Epithelial cell of esophagus (primary cell): ENCODE measurements at regions not wholly inside any gene's neighbourhood (a gene's known extent, or its start where the extent isn't known, plus 50 kb on each side); places are given as distances from the start of the nearest gene placed in this dataset.
A peak's percentile ranks its signal among the peaks of the same experiment; 100 is the strongest.

Experiments used
- DNase-seq: peaks from one replicate; pipeline ENCODE4 v3.0.0; 2010; ENCODE audit warnings: low read depth
- H3K4me3 ChIP-seq: 2 replicates; pipeline ENCODE4 v1.5.1; 2011; ENCODE audit warnings: mild to moderate bottlenecking, low read length, control low read depth
- TF ChIP-seq, protein P1 (sequence below): IDR thresholded peaks from 2 replicates; pipeline ENCODE4 v1.5.1; 2011; ENCODE audit warnings: low read depth, mild to moderate bottlenecking, low read length, control low read depth, inconsistent platforms; ENCODE audit not compliant: insufficient read depth; ENCODE audit errors: missing control alignments

DNA sequence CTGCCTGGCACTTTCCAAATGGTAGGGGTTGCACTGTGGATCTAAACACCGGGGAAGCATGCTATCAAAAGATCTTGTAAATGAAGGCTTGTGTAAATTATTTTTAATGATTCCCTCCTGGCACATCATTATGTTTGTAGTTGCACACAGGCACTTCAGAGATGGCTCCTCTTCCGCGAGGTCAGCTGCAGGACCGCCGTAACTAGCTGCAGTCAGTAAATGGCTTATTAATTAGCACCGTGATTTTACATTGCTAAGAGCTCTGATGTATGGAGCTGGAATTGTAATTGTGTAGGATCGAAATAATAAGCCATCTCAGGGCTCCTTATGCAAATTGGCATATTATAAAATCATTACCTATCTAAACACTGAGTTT is 397.6 kb upstream of the IRX1 start:
- TF ChIP-seq, protein P1, sequence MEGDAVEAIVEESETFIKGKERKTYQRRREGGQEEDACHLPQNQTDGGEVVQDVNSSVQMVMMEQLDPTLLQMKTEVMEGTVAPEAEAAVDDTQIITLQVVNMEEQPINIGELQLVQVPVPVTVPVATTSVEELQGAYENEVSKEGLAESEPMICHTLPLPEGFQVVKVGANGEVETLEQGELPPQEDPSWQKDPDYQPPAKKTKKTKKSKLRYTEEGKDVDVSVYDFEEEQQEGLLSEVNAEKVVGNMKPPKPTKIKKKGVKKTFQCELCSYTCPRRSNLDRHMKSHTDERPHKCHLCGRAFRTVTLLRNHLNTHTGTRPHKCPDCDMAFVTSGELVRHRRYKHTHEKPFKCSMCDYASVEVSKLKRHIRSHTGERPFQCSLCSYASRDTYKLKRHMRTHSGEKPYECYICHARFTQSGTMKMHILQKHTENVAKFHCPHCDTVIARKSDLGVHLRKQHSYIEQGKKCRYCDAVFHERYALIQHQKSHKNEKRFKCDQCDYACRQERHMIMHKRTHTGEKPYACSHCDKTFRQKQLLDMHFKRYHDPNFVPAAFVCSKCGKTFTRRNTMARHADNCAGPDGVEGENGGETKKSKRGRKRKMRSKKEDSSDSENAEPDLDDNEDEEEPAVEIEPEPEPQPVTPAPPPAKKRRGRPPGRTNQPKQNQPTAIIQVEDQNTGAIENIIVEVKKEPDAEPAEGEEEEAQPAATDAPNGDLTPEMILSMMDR, result no peak
- no peak for DNase-seq

DNA sequence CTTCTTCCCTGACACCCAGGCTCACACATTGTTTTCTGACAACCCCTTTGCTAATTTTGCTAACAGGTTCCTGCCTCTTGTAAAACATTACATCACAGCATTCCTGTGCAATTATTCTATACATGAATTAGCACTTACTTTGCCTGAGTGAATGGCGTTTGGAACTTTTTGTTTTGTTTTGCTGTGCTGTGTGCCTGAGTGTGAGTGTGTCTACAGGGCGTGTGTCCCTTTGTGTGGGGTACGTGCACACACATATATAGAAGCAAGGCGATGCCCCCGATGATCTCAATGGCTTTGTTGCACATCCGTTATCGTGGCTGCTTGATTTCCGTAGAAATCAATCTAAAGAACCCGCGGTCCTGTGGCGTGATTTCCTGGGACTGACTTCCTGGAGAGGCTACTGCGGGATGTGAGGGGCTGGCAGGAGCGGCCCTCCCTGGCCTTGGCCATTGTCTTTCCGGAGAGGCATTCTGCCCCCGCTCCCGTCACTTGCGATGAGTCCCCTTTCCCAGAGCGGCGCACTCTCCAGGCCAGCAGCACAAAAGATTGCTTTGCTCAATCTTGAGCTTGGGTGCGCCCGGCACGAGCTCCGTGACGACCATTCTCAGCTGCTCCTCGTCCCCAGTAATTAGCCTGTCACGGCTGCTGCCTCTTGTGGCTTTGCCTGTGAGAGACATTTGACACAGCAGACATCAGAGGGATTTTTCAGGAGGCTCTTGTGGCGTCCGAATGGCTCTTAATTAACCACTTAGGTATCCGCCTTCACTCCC is 398.1 kb upstream of the IRX1 start:
- peak overlapping the region; percentile 5 for H3K4me3 ChIP-seq
- TF ChIP-seq, protein P1, result no peak
- no peak for DNase-seq

More for the DNA sequence above, 397.6 kb upstream of the IRX1 start:
- no peak overlapping the region for H3K4me3 ChIP-seq

DNA sequence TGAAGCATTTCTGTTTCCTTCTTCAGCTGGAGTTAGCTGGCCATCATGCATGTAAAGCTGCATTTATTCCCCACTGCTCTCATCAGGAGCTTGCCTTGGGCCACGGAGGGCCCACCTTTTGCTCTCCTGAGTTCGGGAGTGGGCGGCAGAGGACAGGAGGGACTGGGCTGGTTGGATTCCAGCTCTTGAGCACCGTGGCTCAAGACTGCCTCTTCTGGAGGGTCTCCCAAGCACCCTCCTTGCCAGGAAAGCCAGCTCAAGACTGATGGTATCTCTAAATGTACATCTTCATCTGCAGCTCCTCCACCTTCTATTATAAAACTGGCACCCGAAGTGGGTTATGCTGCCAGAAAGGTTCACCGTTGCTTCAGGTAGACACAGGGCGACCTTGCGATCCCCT is 399.6 kb upstream of the IRX1 start:
- TF ChIP-seq, protein P1, result no peak
- no peak for DNase-seq
- H3K4me3 ChIP-seq, result no peak overlapping the region

DNA sequence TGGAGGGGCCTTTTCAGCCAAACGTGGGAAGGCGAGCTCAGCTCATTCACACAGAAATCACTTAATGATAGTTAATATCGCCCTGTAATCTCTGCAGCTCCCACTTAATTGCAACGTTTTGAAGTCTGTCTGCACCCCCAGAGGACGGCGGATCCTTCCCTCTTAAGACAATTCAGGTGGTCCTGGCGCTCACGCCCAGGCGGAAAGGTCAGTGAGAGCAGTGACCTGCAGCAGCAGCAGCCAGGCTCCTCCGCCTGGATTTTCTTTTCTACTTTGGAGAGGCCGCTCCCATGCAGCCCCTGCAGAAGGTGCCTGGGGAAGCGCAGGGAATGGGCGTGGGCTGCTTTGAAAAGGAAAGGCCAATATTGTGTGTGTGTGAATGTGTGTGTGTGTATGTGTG is 400.9 kb upstream of the IRX1 start:
- no peak for DNase-seq
- no peak overlapping the region for H3K4me3 ChIP-seq
- TF ChIP-seq, protein P1, result no peak

DNA sequence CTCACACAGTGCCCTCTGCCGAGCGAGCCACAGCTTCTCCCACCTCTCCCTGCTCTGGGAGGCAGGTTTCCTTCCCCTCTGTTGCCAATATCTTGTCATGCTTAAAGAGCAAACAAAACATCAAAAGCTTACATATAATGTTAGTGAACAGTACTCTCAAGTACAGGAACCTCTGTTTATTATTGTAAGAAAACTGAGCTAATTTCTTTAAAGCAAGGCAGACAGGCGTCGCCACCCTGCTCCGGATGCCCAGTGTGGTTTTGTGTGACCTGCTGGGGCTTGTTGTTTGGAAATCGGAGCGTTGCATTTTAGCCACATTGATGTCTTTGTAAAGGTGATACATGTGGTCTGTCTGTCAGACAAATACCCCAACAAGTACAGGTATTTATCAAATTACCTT is 401.4 kb upstream of the IRX1 start:
- DNase-seq, result no peak
- no peak overlapping the region for H3K4me3 ChIP-seq
- TF ChIP-seq, protein P1, result no peak

DNA sequence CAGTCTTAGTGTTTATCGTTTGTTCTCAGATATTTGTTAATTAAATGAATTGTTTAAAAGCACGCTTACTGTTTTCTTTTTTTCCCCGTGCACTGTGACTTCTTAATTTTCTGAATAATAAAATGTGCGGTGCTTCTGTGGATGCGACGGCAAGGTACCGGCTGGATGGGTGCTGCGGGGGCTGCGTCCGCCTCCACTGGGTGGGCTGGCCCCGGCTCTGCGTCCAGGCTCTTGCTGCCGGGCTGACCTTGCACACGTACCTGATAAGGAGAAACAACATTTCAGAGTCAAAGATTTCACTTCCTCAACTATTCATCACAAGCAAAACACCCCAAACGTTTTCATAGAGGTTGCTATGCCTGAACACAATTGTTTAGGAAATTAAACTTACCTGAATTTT is 404.0 kb upstream of the IRX1 start:
- TF ChIP-seq, protein P1, result no peak
- DNase-seq, result no peak
- H3K4me3 ChIP-seq, result no peak overlapping the region

DNA sequence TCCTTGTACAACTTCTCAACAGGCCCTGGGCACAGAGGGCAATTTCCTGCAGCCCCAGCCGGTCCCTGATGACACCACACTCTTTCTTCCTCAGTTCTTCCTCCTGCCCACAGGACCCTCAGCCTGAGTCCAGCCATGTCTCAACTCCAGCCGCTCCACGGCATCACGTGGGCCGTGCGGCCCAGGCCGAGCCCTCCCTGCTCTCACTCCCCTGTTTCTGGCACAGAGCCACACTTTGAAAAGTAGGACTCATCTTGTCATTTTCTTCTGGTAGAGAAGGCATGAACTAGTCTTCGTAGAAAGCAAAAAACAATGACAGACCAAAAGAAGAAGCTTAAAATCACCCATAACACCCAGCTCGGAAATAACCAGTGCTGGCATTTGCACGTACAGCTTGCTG is 404.7 kb upstream of the IRX1 start:
- no peak overlapping the region for H3K4me3 ChIP-seq
- DNase-seq, result no peak
- TF ChIP-seq, protein P1, result no peak
